ENCODE measurements at regions not wholly inside any gene's neighbourhood (a gene's known extent, or its start where the extent isn't known, plus 50 kb on each side); places are given as distances from the start of the nearest gene placed in this dataset.

DNA sequence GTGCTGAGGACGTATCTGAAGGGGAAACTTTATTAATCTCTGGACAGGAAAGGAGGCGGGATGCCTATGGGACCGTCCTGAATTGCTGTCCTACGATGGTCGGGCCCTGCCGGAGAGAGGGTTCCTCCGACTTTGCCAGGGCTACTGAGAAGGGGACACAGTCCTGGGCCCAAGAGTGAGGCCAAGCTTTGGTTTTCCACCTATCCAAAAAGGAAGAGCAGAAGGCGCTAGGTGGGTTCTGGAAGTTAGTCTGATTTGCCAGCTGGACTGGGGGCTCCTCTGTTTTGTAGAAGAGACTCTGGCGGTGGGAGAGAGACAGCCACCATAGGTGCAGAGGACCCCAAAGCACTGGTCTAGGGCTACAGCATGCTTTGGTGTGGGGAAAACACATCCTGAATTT, 243.8 kb upstream of the IRX4 start:
- H3K4me3 ChIP-seq (ENCODE audit: insufficient read depth, low read depth, low read length, poor library complexity, severe bottlenecking): no peak overlapping the region
- no peaks in the 10 kb centered on the region for H3K36me3 ChIP-seq (ENCODE audit: control insufficient read depth, insufficient read depth, low read length)
- H3K9me3 ChIP-seq (ENCODE audit: control insufficient read depth, low read length): no peaks in the 10 kb centered on the region
- DNase-seq: no peak
- H3K27me3 ChIP-seq (replicated peaks; ENCODE audit: control insufficient read depth, insufficient read depth, low read length, poor library complexity, severe bottlenecking): no peaks in the 10 kb centered on the region
- H3K4me1 ChIP-seq (ENCODE audit: control insufficient read depth, insufficient read depth, low read length, poor library complexity, severe bottlenecking): no peaks in the 10 kb centered on the region
- H3K27ac ChIP-seq (ENCODE audit: insufficient read depth, low read length, poor library complexity, severe bottlenecking): no peak overlapping the region

DNA sequence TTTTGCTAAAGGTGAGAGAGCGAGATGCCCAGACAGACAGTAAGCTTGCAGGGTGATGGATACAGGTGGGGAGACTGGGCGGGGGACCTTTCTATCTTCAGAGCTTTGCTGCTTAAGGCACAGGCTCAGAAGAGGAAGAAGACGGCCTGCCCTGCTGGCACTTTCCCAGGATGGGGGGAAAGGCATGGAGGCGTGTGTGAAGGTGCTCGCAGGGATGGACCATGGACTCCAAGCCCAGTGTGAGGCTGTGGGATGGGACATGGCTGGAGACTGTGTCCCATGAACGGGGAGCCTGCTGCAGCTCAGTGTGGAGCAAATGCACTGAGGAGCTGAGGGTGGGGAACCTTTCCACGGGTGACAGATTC, 243.2 kb upstream of the IRX4 start:
- Histone ChIP-seq H3K9me3 (ENCODE audit: control insufficient read depth, low read length) (no peaks in the 10 kb centered on the region), H3K4me1 (ENCODE audit: control insufficient read depth, insufficient read depth, low read length, poor library complexity, severe bottlenecking) (no peaks in the 10 kb centered on the region), H3K36me3 (ENCODE audit: control insufficient read depth, insufficient read depth, low read length) (no peaks in the 10 kb centered on the region), H3K4me3 (ENCODE audit: insufficient read depth, low read depth, low read length, poor library complexity, severe bottlenecking) (no peak overlapping the region), H3K27me3 (replicated peaks; ENCODE audit: control insufficient read depth, insufficient read depth, low read length, poor library complexity, severe bottlenecking) (no peaks in the 10 kb centered on the region), H3K27ac (ENCODE audit: insufficient read depth, low read length, poor library complexity, severe bottlenecking) (no peak overlapping the region)
- no peak for DNase-seq

DNA sequence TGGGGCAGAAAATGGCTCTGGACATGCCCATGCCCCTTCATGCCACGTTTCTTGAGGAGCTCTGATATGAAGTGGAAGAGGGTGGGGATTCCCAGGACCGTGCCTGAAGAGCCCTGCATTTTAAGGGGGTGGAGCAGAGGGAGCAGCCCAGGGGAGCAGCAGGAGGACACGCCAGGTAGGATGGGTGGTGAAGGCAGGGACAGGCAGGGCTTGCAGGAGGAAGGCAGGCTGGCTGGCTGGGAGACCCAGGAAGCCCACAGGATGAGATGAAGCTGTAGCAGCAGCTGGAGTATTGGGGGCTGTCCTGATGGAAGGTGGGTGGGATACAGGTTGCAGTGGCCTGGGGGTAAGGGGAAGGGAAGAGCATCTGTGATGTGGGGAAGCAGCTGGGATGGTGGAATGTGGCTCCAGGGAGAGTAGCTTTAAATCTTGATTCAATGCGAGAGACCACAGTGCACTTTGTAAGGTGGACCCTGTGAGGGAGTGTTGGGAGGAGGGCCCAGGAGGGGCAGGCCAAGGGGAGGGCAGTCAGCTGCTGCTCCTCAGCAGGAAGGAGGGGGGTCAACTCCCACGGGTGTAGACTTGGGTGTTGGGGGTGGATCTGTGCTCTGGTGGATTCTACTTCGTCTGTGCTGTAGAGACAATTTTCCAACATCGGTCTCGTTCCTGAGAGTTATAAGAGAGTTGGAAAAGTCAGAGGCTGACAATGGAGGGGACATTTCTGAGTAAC, 242.6 kb upstream of the IRX4 start:
- H3K36me3 ChIP-seq (ENCODE audit: control insufficient read depth, insufficient read depth, low read length): no peaks in the 10 kb centered on the region
- no peak overlapping the region for H3K27ac ChIP-seq (ENCODE audit: insufficient read depth, low read length, poor library complexity, severe bottlenecking)
- no peak overlapping the region for H3K4me3 ChIP-seq (ENCODE audit: insufficient read depth, low read depth, low read length, poor library complexity, severe bottlenecking)
- DNase-seq: no peak
- H3K9me3 ChIP-seq (ENCODE audit: control insufficient read depth, low read length): no peaks in the 10 kb centered on the region
- no peaks in the 10 kb centered on the region for H3K4me1 ChIP-seq (ENCODE audit: control insufficient read depth, insufficient read depth, low read length, poor library complexity, severe bottlenecking)
- H3K27me3 ChIP-seq (replicated peaks; ENCODE audit: control insufficient read depth, insufficient read depth, low read length, poor library complexity, severe bottlenecking): no peaks in the 10 kb centered on the region

DNA sequence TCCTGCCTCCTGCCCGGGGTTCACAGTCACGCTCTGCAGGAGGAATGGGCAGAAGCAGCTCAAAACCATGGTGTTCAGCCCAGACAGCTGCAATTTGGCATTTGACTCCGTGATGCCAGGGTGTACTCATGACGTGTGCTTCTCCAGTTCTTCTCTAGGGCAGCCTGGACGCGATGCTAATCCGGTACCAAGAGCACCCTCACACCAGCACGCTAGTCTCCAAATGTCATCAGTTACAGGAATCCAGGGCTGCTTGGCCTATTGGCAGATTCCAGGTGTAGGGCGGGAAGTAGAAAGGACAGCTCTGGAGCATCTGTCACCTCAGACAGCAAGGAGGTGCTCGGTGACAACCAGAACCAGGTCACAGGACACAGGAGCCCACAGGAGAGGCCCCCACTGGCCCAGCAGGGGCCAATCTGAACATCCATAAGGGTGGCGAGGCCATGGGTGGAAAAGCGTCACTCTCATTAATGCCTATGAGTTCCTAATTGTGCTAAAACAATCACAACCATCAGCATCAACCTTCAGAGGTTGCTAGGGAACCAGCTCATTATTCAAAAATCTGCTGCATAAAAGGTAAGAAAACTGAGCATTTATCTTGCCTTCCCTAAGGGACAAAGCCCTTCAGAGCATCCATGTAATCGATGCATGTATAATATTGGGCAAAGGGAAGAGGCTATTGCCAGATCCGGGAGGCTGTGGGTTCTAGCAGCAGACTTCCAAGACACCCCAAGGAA, 241.9 kb upstream of the IRX4 start:
- no peaks in the 10 kb centered on the region for H3K36me3 ChIP-seq (ENCODE audit: control insufficient read depth, insufficient read depth, low read length)
- DNase-seq: no peak
- H3K9me3 ChIP-seq (ENCODE audit: control insufficient read depth, low read length): no peaks in the 10 kb centered on the region
- no peak overlapping the region for H3K27ac ChIP-seq (ENCODE audit: insufficient read depth, low read length, poor library complexity, severe bottlenecking)
- no peak overlapping the region for H3K4me3 ChIP-seq (ENCODE audit: insufficient read depth, low read depth, low read length, poor library complexity, severe bottlenecking)
- no peaks in the 10 kb centered on the region for H3K27me3 ChIP-seq (replicated peaks; ENCODE audit: control insufficient read depth, insufficient read depth, low read length, poor library complexity, severe bottlenecking)
- H3K4me1 ChIP-seq (ENCODE audit: control insufficient read depth, insufficient read depth, low read length, poor library complexity, severe bottlenecking): no peaks in the 10 kb centered on the region

DNA sequence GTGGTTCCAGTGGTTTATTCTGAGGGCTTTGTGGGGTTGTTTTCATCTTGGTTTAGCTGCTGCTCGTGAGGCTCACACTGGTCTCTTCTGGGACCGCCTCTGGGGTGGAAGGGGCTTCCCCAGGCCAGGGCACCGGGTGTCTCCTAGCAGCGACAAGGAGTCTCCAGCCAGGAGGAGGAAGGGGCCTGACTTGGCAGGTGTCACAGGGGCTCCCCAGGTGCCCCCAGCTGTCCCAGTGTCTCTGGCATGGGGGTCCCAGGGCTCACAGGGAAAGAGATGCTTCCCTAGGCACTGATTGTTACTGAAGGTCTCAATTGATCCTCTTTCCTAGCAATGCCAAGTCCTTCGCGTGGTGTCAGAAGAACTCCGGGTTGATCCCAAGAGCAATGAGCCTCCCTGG, 241.1 kb upstream of the IRX4 start:
- no peak for DNase-seq
- Histone ChIP-seq H3K4me3 (ENCODE audit: insufficient read depth, low read depth, low read length, poor library complexity, severe bottlenecking) (no peak overlapping the region), H3K4me1 (ENCODE audit: control insufficient read depth, insufficient read depth, low read length, poor library complexity, severe bottlenecking) (no peaks in the 10 kb centered on the region), H3K27ac (ENCODE audit: insufficient read depth, low read length, poor library complexity, severe bottlenecking) (no peak overlapping the region), H3K36me3 (ENCODE audit: control insufficient read depth, insufficient read depth, low read length) (no peaks in the 10 kb centered on the region), H3K27me3 (replicated peaks; ENCODE audit: control insufficient read depth, insufficient read depth, low read length, poor library complexity, severe bottlenecking) (no peaks in the 10 kb centered on the region), H3K9me3 (ENCODE audit: control insufficient read depth, low read length) (no peaks in the 10 kb centered on the region)

DNA sequence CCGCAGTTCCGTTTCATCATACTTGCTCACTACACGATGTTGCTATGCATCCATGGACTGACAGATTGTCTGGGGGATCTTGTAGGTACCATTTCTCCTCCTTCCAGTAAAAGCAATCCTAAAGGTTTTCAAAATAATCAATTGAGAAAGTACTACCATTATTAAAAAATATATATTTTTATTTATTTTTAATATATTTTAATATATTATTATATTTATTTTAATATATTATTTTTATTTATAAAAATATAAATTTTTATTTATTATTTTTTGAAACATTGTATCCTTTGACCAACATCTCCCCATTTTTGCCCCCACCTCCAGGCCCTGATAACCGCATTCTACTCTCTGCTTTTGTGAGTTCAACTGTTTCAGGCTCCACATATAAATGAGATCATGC, 237.6 kb upstream of the IRX4 start:
- H3K4me1 ChIP-seq (ENCODE audit: control insufficient read depth, insufficient read depth, low read length, poor library complexity, severe bottlenecking): no peaks in the 10 kb centered on the region
- no peaks in the 10 kb centered on the region for H3K27me3 ChIP-seq (replicated peaks; ENCODE audit: control insufficient read depth, insufficient read depth, low read length, poor library complexity, severe bottlenecking)
- no peak for DNase-seq
- no peaks in the 10 kb centered on the region for H3K36me3 ChIP-seq (ENCODE audit: control insufficient read depth, insufficient read depth, low read length)
- H3K27ac ChIP-seq (ENCODE audit: insufficient read depth, low read length, poor library complexity, severe bottlenecking): no peak overlapping the region
- H3K9me3 ChIP-seq (ENCODE audit: control insufficient read depth, low read length): no peaks in the 10 kb centered on the region
- no peak overlapping the region for H3K4me3 ChIP-seq (ENCODE audit: insufficient read depth, low read depth, low read length, poor library complexity, severe bottlenecking)

DNA sequence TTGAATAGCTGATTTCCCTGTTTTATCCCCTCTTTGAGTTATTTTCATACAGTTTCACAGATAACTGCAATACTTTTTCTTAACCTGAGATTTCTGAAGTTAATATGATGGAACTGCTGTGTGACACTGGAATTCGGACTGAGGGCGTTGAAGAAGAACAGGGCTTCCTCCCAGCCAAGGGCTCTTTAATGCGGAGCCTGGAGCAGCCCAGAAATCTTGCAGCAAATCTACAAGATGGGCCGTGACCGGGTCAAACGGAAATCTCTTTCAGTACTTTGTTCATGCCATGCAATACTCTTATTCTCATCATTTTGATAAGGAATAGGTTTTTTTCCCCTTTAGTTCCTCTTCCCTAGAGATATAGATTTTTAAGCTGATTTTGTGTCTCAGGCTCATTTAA, 236.8 kb upstream of the IRX4 start:
- Histone ChIP-seq H3K27ac (ENCODE audit: insufficient read depth, low read length, poor library complexity, severe bottlenecking) (no peak overlapping the region), H3K9me3 (ENCODE audit: control insufficient read depth, low read length) (no peaks in the 10 kb centered on the region), H3K4me1 (ENCODE audit: control insufficient read depth, insufficient read depth, low read length, poor library complexity, severe bottlenecking) (no peaks in the 10 kb centered on the region), H3K4me3 (ENCODE audit: insufficient read depth, low read depth, low read length, poor library complexity, severe bottlenecking) (no peak overlapping the region), H3K36me3 (ENCODE audit: control insufficient read depth, insufficient read depth, low read length) (no peaks in the 10 kb centered on the region), H3K27me3 (replicated peaks; ENCODE audit: control insufficient read depth, insufficient read depth, low read length, poor library complexity, severe bottlenecking) (no peaks in the 10 kb centered on the region)
- DNase-seq: no peak

DNA sequence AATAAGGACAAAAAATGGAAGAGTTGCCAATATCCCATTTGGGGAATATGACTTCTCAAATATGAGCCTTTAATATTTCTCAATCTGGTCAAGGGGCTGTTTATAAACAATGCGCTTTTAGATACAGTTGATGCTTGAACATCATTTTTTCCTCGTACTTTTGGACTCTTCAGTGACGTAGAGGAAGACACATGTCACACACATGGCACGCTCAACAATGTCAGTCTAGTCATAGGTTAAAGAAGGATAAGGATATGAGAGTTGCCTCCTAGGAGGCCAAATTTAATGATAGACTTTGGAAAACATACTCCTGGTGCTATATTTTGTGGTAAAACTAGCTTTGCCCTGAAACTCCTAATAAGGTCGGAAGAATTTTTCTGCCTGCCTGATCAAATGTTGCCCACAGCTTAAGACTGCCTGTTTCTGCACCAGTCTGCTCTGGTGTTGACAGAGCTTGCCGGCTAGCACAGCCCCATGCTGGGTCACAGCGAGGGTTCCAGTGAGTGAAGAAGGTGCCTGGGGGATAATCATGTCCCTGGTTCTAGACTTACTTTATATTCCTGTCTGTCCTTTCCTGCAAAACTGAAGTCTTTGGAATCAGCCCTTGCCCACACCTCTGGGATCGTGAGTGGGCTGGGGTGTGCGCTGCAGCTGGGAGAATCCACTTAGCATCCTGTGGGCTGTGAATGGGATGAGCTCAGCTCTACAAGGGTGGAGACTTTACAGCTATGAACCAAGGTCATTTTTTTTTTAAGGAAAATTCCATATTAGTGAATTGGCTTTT, 230.8 kb upstream of the IRX4 start:
- DNase-seq: no peak
- no peak overlapping the region for H3K4me3 ChIP-seq (ENCODE audit: insufficient read depth, low read depth, low read length, poor library complexity, severe bottlenecking)
- H3K27ac ChIP-seq (ENCODE audit: insufficient read depth, low read length, poor library complexity, severe bottlenecking): no peak overlapping the region
- no peaks in the 10 kb centered on the region for H3K4me1 ChIP-seq (ENCODE audit: control insufficient read depth, insufficient read depth, low read length, poor library complexity, severe bottlenecking)
- H3K9me3 ChIP-seq (ENCODE audit: control insufficient read depth, low read length): no peaks in the 10 kb centered on the region
- H3K36me3 ChIP-seq (ENCODE audit: control insufficient read depth, insufficient read depth, low read length): no peaks in the 10 kb centered on the region
- H3K27me3 ChIP-seq (replicated peaks; ENCODE audit: control insufficient read depth, insufficient read depth, low read length, poor library complexity, severe bottlenecking): no peaks in the 10 kb centered on the region

DNA sequence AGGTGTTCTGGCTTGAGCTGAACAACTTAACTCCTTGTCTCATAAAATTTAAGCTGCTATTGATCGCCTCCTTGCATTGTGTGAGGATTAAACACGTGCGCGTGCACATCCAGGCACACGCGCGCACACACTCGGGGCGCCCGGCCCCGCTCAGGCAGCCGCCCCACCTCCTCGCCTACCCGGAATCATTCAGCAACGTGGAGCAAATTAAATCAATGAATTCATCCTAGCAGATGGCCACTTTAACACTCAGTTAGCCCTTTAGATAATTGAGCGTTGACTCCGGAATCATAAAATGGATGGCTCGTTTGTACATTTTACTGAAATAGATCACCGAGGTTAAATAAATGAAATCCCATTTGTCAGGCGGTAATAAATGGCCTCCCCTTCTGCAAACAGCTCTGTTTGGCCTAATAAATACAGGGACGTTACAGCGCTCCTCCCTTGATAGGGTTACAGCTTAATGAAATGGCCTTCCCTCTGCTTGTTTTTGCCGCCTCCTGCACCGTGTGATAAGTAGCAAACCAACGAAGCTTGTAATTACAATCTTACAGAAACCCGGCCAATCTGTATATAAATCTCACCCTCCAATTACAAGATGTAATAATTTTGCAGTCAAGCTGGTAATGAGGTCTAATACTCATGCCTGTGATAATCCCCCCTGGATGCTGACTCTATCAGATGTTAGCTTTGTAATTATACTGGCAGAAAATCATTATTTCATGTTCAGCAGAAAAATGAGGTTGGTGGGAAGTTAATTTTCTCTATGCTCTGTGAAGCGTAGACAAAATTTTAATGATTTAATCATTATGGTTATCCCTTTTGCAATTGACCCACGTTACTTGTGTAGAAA, 229.7 kb upstream of the IRX4 start:
- no peak for DNase-seq
- Histone ChIP-seq H3K4me3 (ENCODE audit: insufficient read depth, low read depth, low read length, poor library complexity, severe bottlenecking) (no peak overlapping the region), H3K9me3 (ENCODE audit: control insufficient read depth, low read length) (no peaks in the 10 kb centered on the region), H3K27me3 (replicated peaks; ENCODE audit: control insufficient read depth, insufficient read depth, low read length, poor library complexity, severe bottlenecking) (no peaks in the 10 kb centered on the region), H3K27ac (ENCODE audit: insufficient read depth, low read length, poor library complexity, severe bottlenecking) (no peak overlapping the region), H3K4me1 (ENCODE audit: control insufficient read depth, insufficient read depth, low read length, poor library complexity, severe bottlenecking) (no peaks in the 10 kb centered on the region), H3K36me3 (ENCODE audit: control insufficient read depth, insufficient read depth, low read length) (no peaks in the 10 kb centered on the region)
